Occipital lobe (tissue), 1 donor: ENCODE measurements at regions not wholly inside any gene's neighbourhood (a gene's known extent, or its start where the extent isn't known, plus 50 kb on each side); places are given as distances from the start of the nearest gene placed in this dataset.

Experiments used
- DNase-seq: peaks from one replicate; lab custom pipeline; 2025; lab: John Stamatoyannopoulos, UW

DNA sequence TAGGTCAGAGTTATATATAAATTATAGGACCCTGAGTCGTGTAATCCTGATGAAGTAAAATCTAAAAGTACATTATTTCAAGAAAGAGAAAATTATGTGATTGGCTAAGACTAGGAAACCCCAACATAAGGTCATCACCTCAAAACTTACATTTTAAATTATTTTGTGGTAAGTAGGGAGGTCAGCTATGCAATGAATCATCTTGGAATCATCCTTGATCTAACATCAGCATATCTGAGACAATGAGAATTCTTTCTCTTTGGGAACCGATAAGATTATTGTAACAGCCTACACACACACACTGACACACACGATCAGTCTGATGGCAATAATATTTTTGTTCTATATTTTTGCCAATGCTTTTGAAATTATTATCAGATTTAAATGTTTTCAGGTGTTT lies 904.8 kb upstream of the CHAC2 start:
- DNase-seq = no peak

DNA sequence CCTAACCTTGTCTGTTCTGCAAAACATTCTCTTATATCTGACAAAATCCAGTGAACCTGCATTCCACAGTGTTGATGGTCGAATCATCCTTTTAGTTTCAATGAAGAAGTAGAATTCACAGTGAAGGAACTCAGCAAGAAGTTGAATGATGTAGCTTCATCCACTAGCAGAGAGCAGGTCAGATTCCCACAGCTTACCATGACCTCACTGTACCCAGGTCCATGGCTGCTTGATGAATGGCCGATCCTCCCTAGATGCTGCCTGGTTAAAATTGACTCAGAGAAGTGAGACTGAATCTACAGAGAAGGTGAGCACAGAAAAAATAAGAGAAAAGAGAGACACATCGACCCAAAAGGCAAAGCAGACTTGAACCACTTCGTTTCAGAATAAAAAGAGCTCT lies 906.0 kb upstream of the CHAC2 start:
- no peak for DNase-seq

DNA sequence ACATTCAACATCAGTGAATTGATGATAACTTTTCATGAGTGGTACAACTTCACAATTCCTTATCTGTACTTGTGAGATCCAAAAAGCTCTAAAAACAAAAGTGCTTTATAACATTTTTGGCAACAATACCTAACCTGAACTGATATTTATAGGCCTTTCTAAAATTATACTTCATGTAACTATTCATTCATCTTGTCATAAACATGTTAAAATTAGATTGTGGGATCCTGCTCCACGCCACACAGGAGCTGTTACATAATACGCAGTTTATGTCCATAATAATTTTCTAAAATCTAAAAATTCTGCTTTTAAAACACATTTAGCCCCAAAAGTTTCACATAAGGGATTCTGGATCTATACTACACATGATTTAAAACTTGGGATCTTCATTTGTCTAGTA lies 908.5 kb upstream of the CHAC2 start:
- DNase-seq = no peak

DNA sequence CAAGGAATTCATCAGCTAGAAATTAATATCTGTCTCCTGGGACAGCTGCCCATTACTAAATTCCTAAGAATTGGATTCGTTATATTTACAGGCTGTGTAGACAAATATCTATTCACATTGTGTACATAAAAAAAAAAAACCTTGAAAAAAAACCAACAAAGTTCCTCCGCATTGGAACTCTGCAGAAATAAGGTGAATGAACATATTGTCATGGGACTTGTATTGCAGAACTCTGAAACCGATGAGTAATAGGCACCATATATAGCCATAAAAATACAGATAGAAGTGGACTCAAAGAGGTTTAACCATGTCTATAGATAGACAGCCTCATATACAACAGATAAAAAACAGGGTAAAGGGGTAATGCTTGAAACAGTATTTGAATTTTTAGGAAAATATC lies 909.9 kb upstream of the CHAC2 start:
- no peak for DNase-seq

DNA sequence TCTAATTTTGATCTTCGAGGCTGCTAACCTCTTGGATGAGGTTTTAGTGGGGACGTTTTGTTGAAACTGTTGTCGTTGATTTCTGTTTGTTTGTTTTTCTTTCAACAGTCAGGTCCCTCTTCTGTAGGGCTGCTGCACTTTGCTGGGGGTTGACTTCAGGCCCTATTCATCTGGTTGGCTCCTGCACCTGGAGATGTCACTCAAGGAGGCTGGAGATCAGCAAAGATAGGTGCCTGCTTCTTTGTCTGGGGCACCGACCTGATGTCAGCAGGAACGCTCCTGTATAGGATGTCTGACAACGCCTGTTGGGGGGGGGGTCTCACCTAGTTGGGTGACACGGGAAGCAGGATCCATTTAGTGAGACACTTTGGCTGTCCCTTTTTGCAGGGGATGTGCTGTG lies 915.6 kb upstream of the CHAC2 start:
- DNase-seq = no peak

DNA sequence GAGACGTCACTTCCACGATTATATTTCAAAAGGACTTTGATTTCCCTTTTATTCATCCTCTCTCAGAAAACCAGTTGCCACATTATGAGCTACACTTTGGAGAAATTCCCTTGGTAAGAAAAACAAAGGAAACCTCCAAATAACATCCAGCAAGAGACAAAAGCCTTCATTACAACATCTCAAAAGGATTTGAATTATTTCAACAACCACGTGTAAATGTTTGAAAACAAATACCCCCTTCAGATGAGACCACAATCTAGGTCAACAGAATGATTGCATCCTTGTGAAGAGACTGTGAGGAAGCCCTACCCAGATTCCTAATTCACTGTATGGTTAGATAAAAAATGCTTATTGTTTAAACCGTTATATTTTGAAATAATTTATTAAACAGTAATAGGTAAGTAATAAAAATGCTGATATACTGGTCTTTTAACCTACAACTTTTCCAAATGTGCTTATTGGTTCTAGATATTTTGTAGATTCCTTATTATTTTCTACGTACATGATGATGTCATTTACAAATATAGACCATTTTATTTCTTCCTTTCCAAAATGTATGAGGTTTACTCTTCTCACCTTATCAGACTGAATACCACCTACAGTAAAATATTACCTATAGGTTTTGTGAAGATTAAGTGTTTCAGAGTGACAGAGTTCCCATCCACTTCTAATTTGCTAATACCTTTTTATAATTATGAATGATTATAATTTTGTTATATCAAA lies 922.7 kb upstream of the CHAC2 start:
- no peak for DNase-seq

DNA sequence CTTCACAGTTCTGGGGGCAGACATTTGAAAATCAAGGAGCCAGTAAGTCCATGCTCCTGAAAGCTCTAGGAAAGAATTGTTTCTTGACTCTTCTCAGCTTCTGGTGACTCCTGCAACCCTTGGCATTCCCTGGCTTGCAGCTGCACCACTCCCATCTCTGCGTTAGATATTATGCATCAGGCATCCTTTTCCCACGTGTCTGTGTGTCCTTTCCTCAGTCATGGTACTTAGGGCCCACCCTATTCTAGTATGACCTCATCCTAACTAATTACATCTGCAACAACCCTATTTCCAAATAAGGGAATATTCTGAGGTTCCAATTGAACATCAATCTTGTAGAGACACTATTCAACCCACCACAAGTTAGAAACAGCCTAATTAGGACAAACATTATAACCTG lies 931.7 kb upstream of the CHAC2 start:
- no peak for DNase-seq

DNA sequence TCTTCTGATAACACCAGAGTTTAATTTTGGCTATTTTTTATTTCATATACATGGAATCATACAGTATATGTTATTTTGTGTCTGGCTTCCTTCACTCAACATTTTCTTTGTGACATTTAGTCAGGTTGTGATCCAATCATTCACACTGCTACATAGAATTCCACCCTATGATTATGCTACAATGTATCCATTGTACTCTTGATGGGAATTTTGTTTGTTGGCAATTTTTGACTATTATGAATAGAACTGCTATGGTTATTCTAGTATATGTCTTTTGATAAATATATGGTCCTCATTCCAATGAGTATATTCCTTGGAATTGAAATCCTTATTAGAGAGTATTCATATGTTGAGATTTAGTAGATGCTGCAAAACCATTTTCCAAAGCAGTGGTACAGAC lies 936.4 kb upstream of the CHAC2 start:
- DNase-seq = no peak

DNA sequence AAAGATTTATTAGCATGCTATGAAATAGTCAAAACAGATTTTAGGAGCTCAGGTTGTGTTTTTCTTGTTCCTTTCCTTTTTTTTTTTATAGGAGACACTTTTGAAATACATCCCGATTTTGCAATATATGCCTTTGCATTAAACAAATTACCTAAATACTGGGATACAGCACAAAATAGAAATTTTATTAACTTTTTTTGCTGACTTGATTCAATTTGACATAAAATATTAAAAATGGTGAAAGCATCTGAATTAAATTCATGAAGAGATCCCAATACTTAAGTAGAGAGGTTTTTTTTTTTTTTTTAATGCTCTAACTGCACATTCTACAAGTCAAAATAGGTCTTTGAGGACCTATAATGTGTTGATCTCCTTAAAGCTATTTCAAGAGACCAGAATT lies 939.5 kb upstream of the CHAC2 start:
- DNase-seq = no peak

DNA sequence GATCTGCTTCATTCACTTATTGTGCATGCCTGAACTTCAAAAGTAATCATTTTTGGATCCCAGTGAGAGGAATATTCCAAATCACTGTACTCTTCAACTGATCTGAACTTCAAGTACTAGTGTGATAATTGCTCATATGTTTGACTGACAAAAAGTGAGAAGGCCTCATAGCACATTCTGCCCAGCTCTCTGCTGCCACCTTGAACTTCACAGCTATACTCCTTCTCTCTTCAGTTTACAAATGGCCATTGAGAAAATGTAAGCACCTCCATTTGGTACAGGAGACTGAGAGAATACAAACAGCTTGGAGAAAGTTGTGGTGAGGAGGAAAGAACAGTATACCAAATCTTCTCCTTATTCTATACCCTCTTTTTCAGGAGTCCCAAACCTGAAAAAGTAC lies 946.0 kb upstream of the CHAC2 start:
- no peak for DNase-seq

DNA sequence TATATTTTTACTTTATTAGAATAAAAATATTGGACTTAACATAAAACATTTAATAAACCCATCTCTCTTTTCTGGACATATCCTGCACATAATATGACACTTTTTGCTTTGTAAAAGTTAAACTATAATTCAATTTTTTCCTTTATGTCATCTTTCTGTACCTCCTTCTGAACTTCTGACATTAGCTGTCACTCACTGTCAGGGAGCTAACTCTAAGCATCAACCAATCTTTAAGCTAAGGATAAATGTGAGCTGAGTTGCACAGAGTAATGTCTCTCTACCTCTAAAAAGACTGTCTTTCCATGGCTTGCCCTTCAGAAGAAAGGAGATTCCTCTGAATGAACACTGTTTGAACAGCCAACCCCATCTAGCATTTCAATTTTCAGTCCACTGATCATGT lies 948.6 kb upstream of the CHAC2 start:
- no peak for DNase-seq

DNA sequence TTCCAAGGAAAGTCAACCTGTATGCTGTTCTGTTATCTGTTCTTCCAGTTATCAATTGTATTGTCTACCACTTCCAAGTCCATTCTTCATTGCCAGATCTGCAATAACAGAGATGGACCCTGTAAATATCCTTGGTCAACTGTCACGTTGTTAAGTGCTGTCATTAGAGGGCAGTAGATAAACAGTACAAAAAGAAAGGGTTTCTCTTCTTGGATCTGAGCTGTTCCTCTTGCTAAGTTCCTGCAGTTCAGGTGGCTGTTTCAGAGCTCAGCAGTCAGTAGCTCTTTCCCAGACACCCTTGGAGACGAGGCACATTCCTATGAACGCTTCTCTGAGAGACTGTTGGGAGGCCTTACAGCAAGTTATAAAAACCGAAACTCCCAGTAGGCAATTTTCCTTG lies 957.1 kb upstream of the CHAC2 start:
- DNase-seq = no peak

DNA sequence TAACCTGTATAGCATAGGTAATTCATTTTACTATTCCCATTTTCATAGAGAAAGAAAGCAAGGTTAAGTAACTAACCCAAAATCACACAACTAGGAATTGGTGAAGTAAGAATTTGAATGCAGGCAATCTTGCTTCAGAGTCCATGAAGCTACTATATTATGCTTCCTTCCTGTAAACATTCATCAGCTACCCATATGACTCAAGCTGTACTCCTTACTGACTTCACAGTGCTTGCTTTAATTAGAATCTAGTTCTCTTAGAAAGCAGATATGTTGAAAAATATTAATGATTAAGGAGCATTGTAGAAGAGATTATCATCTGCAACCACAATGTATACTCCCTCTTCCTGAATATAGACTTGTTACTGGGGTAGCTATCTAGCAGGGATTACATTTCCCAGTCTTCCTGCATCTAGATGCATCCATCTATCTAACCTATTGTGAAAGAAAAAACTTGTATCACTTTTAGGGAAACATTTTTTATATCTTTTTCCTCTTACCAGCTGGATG lies 961.6 kb upstream of the CHAC2 start:
- no peak for DNase-seq

DNA sequence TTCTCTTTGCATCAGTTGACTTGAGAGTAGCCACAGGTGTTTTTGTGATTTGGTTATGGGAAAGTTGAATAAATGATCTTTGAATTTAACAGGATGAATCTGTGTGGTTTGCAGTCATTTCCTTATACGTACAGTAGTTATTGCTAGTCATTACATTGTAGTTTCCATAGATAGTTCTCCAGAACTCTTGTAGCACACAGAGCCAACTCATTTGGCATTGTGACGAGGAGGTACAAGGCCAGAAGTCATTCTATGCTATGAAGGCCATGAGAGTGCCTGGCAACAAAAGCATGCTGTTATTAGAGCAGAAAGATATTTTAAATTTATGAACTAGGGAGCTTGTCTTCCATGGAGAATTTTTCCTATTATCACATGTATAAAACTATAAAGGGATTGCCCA lies 973.0 kb upstream of the CHAC2 start:
- DNase-seq = no peak

DNA sequence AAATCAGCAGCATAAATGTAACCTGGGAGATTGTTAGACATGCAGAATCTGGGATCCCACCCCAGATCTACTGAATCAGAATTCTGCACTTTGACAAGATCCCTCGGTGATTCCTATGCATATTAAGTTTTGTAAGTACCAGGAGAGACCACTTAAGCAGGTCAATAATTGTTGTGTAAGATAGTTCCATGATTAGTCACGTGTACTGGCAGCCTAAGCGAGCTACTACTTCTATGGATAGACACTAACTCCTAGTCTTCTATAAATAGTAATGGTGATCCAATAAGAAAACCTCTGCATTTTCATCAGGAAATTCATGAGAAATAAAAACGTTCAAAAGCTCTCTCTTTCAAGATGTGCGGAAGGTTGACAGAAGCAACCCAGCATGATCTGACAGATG lies 988.2 kb upstream of the CHAC2 start:
- no peak for DNase-seq

DNA sequence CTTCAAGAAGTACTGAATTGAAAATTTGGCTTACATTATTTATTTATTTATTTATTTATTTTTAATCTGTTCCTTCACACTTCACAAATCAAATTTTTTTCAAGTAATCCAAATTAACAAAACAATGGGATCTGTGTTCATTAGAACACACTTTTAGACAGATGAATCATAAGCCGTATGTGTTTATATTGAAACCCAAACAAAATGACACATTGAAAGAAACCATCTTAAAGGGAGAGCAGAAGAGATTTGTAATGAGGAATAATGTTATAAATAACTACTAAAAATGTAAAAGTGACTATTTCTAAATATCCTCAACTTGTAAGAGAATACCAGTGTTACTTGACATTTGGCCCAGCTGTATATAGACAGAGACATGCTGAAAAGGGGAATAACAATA lies 991.0 kb upstream of the CHAC2 start:
- no peak for DNase-seq

DNA sequence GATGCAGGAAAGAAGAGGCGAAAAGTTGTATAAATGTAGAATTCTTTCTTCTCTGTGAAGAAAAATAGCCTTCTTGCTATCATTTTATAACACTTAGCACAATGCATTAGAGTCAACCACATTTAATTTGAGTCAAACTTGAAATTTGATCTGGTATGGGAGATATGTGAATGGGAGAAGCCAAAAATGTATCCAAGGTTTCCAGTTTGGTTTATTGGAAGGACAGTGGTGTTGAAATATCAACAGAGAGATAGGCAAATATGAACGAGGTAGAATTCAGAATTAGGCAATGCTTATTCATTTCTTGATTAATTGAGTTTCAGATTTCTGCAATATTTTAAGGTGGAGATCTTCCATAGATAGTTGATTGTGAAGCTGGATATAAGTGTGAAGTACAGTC lies 991.9 kb upstream of the CHAC2 start:
- DNase-seq = no peak

DNA sequence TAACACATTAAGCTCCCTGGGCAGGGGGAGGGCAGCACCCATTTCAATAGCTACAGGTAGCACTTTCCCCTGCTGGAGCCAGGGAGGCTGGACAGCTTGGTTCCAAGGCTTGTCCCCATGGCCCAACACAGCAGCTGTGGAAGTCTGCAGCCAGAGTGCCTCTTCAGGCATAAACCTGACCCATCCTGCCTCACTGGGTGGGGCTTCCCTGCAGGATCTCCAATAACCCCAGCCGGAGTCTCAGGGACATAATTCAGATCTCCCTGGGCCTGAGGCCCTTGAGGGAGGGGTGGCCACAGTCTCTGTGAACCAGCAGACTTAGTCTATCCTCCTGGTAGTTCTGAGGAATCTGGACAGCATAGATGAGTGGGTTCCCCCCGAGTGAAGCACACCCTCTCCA lies 1001.9 kb upstream of the CHAC2 start:
- no peak for DNase-seq

DNA sequence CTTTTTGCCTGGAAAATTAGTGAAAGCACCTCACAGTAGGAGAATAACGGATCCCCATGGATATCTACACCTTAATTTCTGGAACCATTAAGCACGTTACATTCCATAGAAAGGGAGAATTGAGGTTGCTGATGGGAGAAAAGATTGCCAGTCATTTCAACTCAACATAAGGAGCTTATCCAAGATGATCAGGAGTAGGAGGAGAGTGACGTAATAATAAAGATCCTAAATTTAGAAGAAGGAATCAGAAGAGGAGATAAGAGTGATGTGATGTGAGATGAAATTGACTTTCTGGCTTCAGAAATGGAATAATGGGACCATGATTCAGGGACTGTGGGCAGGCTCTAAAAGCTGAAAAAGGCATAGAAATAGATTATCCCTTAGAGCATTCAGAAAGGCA lies 1017.8 kb upstream of the CHAC2 start:
- no peak for DNase-seq

DNA sequence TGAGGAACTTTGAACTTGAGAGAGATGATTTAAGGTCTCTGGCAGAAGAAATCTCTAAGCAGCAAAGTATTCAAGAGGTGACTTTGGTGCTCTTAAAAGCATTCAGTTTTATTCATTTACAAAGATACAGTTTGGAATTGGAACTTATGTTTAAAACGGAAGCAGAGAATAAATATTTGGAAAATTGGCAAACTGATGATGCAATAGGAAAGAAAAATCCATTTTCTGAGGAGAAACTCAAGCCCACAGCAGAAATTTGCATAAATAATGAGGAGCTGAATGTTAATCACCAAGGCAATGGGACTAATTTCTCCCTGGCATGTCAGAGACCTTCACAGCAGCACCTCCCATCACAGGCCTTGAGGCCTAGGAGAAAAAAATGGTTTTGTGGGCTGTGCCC lies 1022.5 kb upstream of the CHAC2 start:
- no peak for DNase-seq

DNA sequence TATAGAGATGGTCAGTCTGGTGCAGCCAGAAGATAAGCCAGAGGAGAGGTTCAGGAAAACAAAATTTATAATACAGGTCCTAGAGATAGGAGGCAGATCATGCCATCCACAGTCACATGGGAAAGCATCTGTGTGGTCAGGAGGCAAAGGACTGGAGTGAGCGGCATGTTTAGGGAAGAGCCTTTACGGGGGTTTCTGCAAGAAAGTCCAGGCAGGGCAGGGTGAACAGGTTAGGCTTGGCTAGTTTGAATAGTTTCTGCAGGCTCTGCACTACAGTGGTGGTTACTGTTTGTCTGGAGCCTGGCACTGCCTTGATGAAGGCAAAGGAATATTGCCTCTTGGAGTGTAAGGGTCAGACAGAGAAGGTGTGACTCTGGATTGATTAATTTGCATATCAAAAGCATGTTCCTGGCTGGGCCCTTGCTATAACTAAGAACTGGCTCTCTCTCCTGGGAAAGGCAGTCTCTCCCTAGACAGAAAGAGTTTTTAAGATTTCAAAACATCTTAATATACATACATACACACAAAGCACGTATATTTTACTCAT lies 1034.7 kb upstream of the CHAC2 start:
- DNase-seq = no peak

DNA sequence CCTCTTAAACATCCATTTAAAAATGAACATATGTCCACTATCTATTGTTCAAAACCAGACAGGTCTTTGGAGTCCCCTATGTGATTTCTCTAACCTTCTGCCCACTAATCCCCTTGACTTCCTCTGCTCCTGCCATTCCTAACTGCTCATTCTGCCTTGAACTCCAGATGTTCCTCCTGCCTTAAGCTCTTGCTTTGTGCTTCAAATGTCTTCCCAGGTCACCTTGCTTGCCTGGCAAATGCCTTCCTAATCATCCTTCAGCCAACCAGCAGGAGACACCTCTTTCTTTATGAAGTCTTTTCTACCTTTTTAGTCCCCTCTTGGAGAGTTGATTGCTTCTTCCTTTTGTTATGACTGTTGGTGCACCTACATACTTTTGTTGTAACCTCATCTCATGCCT lies 1043.0 kb upstream of the CHAC2 start:
- no peak for DNase-seq

DNA sequence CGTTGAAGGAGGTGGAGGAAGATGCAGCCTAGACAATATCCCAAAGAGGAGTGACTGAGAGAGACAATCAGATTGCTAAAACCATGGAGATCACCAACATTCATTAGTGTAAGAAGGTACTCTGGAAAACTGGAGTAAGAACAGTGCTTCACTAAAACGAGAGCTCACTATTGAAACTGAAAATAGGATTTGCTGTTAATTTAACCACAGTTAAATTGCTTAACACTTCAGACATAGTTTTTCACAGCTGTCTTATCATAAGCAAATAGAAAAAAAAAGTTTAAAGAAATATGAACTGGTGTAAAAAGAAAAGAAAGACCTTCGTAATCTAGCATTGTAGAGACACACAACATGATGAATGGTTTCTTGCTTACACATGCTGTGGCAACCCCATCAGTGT lies 1049.8 kb upstream of the CHAC2 start:
- DNase-seq = no peak
